ENCODE measurements at regions not wholly inside any gene's neighbourhood (a gene's known extent, or its start where the extent isn't known, plus 50 kb on each side); places are given as distances from the start of the nearest gene placed in this dataset.
A peak's percentile ranks its signal among the peaks of the same experiment; 100 is the strongest.

DNA sequence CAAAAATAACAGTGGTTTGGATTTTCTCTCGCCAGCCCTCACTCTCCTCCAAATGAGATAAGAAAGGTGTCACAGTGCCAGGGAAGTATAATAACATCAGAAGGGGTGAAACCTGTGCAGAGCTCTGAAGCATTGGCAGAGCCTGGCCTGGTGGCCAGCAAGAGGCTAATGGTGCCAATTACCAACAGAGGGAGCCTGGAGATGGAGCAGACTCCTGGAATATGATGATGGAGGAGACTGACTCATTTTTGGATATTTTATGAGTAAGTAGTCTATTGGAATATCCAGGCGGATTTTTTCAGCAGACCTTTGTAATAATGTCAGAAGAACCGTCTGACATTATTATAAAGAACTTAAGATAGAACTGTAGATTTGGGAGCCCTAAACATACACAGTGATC, 442.6 kb upstream of the MARCKS start:
- in situ Hi-C loops (cut with HindIII; ENCODE audit: low pct_unique_long_range_greater_than_20kb, low sequenced_read_pairs) (no loop called here), intact Hi-C loops (cut with micrococcal nuclease; ENCODE audit: unreplicated experiment) (loop anchor here (10.0 kb wide), 1 partner anchor 440 kb away; the partner anchor contains the start of gene MARCKS)
- no peaks in the 10 kb centered on the region for H3K9me3 ChIP-seq (ENCODE audit: control insufficient read depth, insufficient read depth, low read depth, low read length)
- ATAC-seq (peak; percentile 94), DNase-seq (ENCODE audit: low read depth, low spot score) (peak; percentile 51)
- H3K36me3 ChIP-seq (ENCODE audit: control insufficient read depth, insufficient read depth, low read length) = no peaks in the 10 kb centered on the region
- ChIA-PET CTCF (no interaction called here), POLR2A (no interaction called here)
- no TSS peak for BruUV-seq (replicated peaks)
- no peaks in the 10 kb centered on the region for H3K4me1 ChIP-seq (ENCODE audit: control insufficient read depth, insufficient read depth, low read length)
- no peak for TF ChIP-seq TCF7L2 (IDR thresholded peaks at IDR 0.05; ENCODE audit: low read depth, low read length)
- TF ChIP-seq SIN3A (IDR thresholded peaks at IDR 0.05; ENCODE audit: borderline replicate concordance, insufficient read depth, low read depth, low read length) = no peak
- TF ChIP-seq, protein P1, sequence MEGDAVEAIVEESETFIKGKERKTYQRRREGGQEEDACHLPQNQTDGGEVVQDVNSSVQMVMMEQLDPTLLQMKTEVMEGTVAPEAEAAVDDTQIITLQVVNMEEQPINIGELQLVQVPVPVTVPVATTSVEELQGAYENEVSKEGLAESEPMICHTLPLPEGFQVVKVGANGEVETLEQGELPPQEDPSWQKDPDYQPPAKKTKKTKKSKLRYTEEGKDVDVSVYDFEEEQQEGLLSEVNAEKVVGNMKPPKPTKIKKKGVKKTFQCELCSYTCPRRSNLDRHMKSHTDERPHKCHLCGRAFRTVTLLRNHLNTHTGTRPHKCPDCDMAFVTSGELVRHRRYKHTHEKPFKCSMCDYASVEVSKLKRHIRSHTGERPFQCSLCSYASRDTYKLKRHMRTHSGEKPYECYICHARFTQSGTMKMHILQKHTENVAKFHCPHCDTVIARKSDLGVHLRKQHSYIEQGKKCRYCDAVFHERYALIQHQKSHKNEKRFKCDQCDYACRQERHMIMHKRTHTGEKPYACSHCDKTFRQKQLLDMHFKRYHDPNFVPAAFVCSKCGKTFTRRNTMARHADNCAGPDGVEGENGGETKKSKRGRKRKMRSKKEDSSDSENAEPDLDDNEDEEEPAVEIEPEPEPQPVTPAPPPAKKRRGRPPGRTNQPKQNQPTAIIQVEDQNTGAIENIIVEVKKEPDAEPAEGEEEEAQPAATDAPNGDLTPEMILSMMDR (IDR thresholded peaks at IDR 0.05) = peak; percentile 81
- no peaks in the 10 kb centered on the region for H3K27me3 ChIP-seq (ENCODE audit: control insufficient read depth, insufficient read depth, low read length)
- H3K4me3 ChIP-seq (ENCODE audit: low read depth in 2 of 2, low read length in 2 of 2) = no peak overlapping the region
- H3K27ac ChIP-seq (ENCODE audit: low read length) = no peak overlapping the region

GRCh38 chr6:113416170-113416569, 441.0 kb upstream of the MARCKS start:
- DNase-seq (ENCODE audit: low read depth, low spot score) (no peak), ATAC-seq (no peak)
- Histone ChIP-seq H3K9me3 (ENCODE audit: control insufficient read depth, insufficient read depth, low read depth, low read length) (no peaks in the 10 kb centered on the region), H3K27me3 (ENCODE audit: control insufficient read depth, insufficient read depth, low read length) (no peaks in the 10 kb centered on the region), H3K27ac (ENCODE audit: low read length) (no peak overlapping the region), H3K36me3 (ENCODE audit: control insufficient read depth, insufficient read depth, low read length) (no peaks in the 10 kb centered on the region), H3K4me3 (ENCODE audit: low read depth in 2 of 2, low read length in 2 of 2) (no peak overlapping the region), H3K4me1 (ENCODE audit: control insufficient read depth, insufficient read depth, low read length) (no peaks in the 10 kb centered on the region)
- intact Hi-C loops (cut with micrococcal nuclease; ENCODE audit: unreplicated experiment) (loop anchor here (10.0 kb wide), 1 partner anchor 439 kb away; the partner anchor contains the start of gene MARCKS), in situ Hi-C loops (cut with HindIII; ENCODE audit: low pct_unique_long_range_greater_than_20kb, low sequenced_read_pairs) (no loop called here)
- POLR2A ChIA-PET = no interaction called here
- no TSS peak for BruUV-seq (replicated peaks)
- CTCF ChIA-PET = interaction anchor here (0.6 kb wide), 1 partner anchor 302 kb away, joined by 5 read pairs; no protein-coding TSS in a partner anchor
- TF ChIP-seq SIN3A (IDR thresholded peaks at IDR 0.05; ENCODE audit: borderline replicate concordance, insufficient read depth, low read depth, low read length) = no peak
- TF ChIP-seq, protein P1 (IDR thresholded peaks at IDR 0.05) = no peak
- no peak for TF ChIP-seq POLR2AphosphoS5 (IDR thresholded peaks at IDR 0.05; ENCODE audit: low read depth, low read length)
- TF ChIP-seq, protein P2, sequence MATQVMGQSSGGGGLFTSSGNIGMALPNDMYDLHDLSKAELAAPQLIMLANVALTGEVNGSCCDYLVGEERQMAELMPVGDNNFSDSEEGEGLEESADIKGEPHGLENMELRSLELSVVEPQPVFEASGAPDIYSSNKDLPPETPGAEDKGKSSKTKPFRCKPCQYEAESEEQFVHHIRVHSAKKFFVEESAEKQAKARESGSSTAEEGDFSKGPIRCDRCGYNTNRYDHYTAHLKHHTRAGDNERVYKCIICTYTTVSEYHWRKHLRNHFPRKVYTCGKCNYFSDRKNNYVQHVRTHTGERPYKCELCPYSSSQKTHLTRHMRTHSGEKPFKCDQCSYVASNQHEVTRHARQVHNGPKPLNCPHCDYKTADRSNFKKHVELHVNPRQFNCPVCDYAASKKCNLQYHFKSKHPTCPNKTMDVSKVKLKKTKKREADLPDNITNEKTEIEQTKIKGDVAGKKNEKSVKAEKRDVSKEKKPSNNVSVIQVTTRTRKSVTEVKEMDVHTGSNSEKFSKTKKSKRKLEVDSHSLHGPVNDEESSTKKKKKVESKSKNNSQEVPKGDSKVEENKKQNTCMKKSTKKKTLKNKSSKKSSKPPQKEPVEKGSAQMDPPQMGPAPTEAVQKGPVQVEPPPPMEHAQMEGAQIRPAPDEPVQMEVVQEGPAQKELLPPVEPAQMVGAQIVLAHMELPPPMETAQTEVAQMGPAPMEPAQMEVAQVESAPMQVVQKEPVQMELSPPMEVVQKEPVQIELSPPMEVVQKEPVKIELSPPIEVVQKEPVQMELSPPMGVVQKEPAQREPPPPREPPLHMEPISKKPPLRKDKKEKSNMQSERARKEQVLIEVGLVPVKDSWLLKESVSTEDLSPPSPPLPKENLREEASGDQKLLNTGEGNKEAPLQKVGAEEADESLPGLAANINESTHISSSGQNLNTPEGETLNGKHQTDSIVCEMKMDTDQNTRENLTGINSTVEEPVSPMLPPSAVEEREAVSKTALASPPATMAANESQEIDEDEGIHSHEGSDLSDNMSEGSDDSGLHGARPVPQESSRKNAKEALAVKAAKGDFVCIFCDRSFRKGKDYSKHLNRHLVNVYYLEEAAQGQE (IDR thresholded peaks at IDR 0.05; ENCODE audit: insufficient read depth in 1 of 2, low read depth in 2 of 2, low read length in 1 of 2) = no peak
- TF ChIP-seq TCF7L2 (IDR thresholded peaks at IDR 0.05; ENCODE audit: low read depth, low read length) = no peak
